IMR-90 (cell line): ENCODE measurements at regions not wholly inside any gene's neighbourhood (a gene's known extent, or its start where the extent isn't known, plus 50 kb on each side); places are given as distances from the start of the nearest gene placed in this dataset.

Source experiments
- ATAC-seq: fragments of 200-7000 bp; cut with Tn5 transposase; 2 replicates; pipeline ENCODE4 v1.9.1; 2020; ENCODE audit warnings: low read depth, mild to moderate bottlenecking, moderate library complexity
- BruUV-seq: library from RNA; stranded (reverse); fragments of 400-500 nt; replicated peaks from 2 replicates; lab custom pipeline; 2021; lab: Mats Ljungman, UMichigan
- CTCF ChIA-PET: fragments of 300-600 bp; formaldehyde crosslinking; extraction: SDS; loops from one replicate; lab custom pipeline; 2021; ENCODE audit warnings: antibody characterized with exemption; lab: Yijun Ruan, JAX
- POLR2A ChIA-PET: fragments of 300-600 bp; sonication (Branson Sonifier 250); formaldehyde crosslinking; loops from one replicate; lab custom pipeline; 2022; ENCODE audit warnings: antibody characterized with exemption; ENCODE audit not compliant: unreplicated experiment; lab: Charles Lee
- DNase-seq: peaks from one replicate; pipeline ENCODE4 v3.0.0; 2013
- H2AFZ ChIP-seq: replicated peaks from 2 replicates; pipeline ENCODE3; 2013; ENCODE audit warnings: low read length, mild to moderate bottlenecking; ENCODE audit not compliant: poor library complexity
- H2AK5ac ChIP-seq: 2 replicates; pipeline ENCODE4 v1.6.1; 2013; ENCODE audit warnings: low read depth, low read length, inconsistent platforms
- H2AK9ac ChIP-seq: replicated peaks from 2 replicates; pipeline ENCODE3; 2013; ENCODE audit warnings: mild to moderate bottlenecking, low read depth, low read length, moderate library complexity; ENCODE audit not compliant: poor library complexity
- H2BK120ac ChIP-seq: 2 replicates; pipeline ENCODE4 v1.6.1; 2013; ENCODE audit warnings: low read depth, low read length, inconsistent platforms
- H2BK15ac ChIP-seq: 3 replicates; pipeline ENCODE4 v1.6.1; 2013; ENCODE audit warnings: low read depth, low read length, inconsistent platforms
- H2BK20ac ChIP-seq: 2 replicates; pipeline ENCODE4 v1.6.1; 2013; ENCODE audit warnings: low read depth, mild to moderate bottlenecking, inconsistent platforms, low read length, moderate library complexity
- H2BK5ac ChIP-seq: 2 replicates; pipeline ENCODE4 v1.6.1; 2013; ENCODE audit warnings: mild to moderate bottlenecking, low read depth, low read length, inconsistent platforms; ENCODE audit not compliant: poor library complexity, severe bottlenecking
- H3K14ac ChIP-seq: replicated peaks from 2 replicates; pipeline ENCODE4 v1.6.1; 2013; ENCODE audit warnings: low read depth, low read length, inconsistent platforms
- H3K18ac ChIP-seq: 2 replicates; pipeline ENCODE4 v1.6.1; 2013; ENCODE audit warnings: low read depth, low read length, control low read depth
- H3K23ac ChIP-seq: 2 replicates; pipeline ENCODE4 v1.6.1; 2013; ENCODE audit warnings: low read depth, low read length, inconsistent platforms
- H3K27ac ChIP-seq: 2 replicates; pipeline ENCODE4 v1.5.1; 2013; ENCODE audit warnings: mild to moderate bottlenecking, control low read depth, low read length; ENCODE audit not compliant: insufficient read depth
- H3K27me3 ChIP-seq: 2 replicates; pipeline ENCODE4 v1.6.1; 2013; ENCODE audit warnings: low read length; ENCODE audit not compliant: control insufficient read depth, insufficient read depth
- H3K36me3 ChIP-seq: 2 replicates; pipeline ENCODE4 v1.6.1; 2013; ENCODE audit warnings: low read length, mixed read lengths; ENCODE audit not compliant: control insufficient read depth, insufficient read depth
- H3K4ac ChIP-seq: 2 replicates; pipeline ENCODE4 v1.6.1; 2013; ENCODE audit warnings: low read depth, low read length, inconsistent platforms
- H3K4me1 ChIP-seq: 2 replicates; pipeline ENCODE4 v1.6.1; 2013; ENCODE audit warnings: low read length, mixed read lengths; ENCODE audit not compliant: control insufficient read depth, insufficient read depth
- H3K4me2 ChIP-seq: 2 replicates; pipeline ENCODE4 v1.6.1; 2013; ENCODE audit warnings: low read depth, mild to moderate bottlenecking, control low read depth, low read length, moderate library complexity
- H3K4me3 ChIP-seq: 2 replicates; pipeline ENCODE4 v1.5.1; 2013; ENCODE audit warnings: low read depth, mild to moderate bottlenecking, control low read depth, low read length, moderate library complexity; ENCODE audit not compliant: insufficient read depth
- H3K56ac ChIP-seq: 2 replicates; pipeline ENCODE4 v1.6.1; 2013; ENCODE audit warnings: low read length, inconsistent platforms; ENCODE audit not compliant: insufficient read depth; ENCODE audit errors: extremely low read depth
- H3K79me1 ChIP-seq, 2 experiments: 2 replicates each; pipeline ENCODE4 v1.6.1; 2013; ENCODE audit warnings: low read length in 2 of 2, inconsistent platforms in 1 of 2, low read depth in 1 of 2
- H3K9ac ChIP-seq: 2 replicates; pipeline ENCODE4 v1.6.1; 2013; ENCODE audit warnings: low read depth, low read length, control low read depth
- H3K9me1 ChIP-seq: 2 replicates; pipeline ENCODE4 v1.6.1; 2013; ENCODE audit warnings: low read length, inconsistent platforms; ENCODE audit not compliant: insufficient read depth
- H3K9me3 ChIP-seq: 2 replicates; pipeline ENCODE4 v1.6.1; 2013; ENCODE audit warnings: low read length; ENCODE audit not compliant: control insufficient read depth, insufficient read depth
- H4K20me1 ChIP-seq: 2 replicates; pipeline ENCODE4 v1.6.1; 2013; ENCODE audit warnings: low read length, inconsistent platforms; ENCODE audit not compliant: insufficient read depth
- H4K5ac ChIP-seq: 2 replicates; pipeline ENCODE4 v1.6.1; 2013; ENCODE audit warnings: mild to moderate bottlenecking, low read depth, low read length, control low read depth
- H4K8ac ChIP-seq, 2 experiments: 2 replicates each; pipeline ENCODE4 v1.6.1; 2013; ENCODE audit warnings: low read depth in 2 of 2, low read length in 2 of 2, control low read depth in 1 of 2, inconsistent platforms in 1 of 2
- H4K91ac ChIP-seq: 2 replicates; pipeline ENCODE4 v1.6.1; 2013; ENCODE audit warnings: low read depth, low read length, inconsistent platforms; ENCODE audit not compliant: insufficient read depth
- CEBPB ChIP-seq: IDR thresholded peaks from 2 replicates; pipeline ENCODE4 v1.6.1; 2012; ENCODE audit warnings: low read depth, low read length, improper control_type of control experiment
- CHD1 ChIP-seq: IDR thresholded peaks from 2 replicates; pipeline ENCODE4 v1.6.1; 2012; ENCODE audit warnings: low read depth, low read length, improper control_type of control experiment
- CTCF ChIP-seq: conservative IDR thresholded peaks from 2 replicates; pipeline ENCODE4 v1.5.1; 2012; ENCODE audit warnings: mild to moderate bottlenecking, low read depth, low read length, improper control_type of control experiment
- ELK1 ChIP-seq: fragments of 150-350 bp; IDR thresholded peaks from 2 replicates; pipeline ENCODE4 v1.6.1; 2016; ENCODE audit warnings: low read depth, mild to moderate bottlenecking, low read length, moderate library complexity, borderline replicate concordance
- FOS ChIP-seq: fragments of 150-350 bp; IDR thresholded peaks from 2 replicates; pipeline ENCODE4 v1.6.1; 2016; ENCODE audit warnings: low read depth, low read length
- MAFK ChIP-seq: IDR thresholded peaks from 2 replicates; pipeline ENCODE4 v1.6.1; 2012; ENCODE audit warnings: low read depth, low read length, improper control_type of control experiment
- MAZ ChIP-seq: IDR thresholded peaks from 2 replicates; pipeline ENCODE4 v1.6.1; 2012; ENCODE audit warnings: low read depth, mild to moderate bottlenecking, low read length, improper control_type of control experiment, moderate library complexity, borderline replicate concordance
- MXI1 ChIP-seq: IDR thresholded peaks from 2 replicates; pipeline ENCODE4 v1.6.1; 2012; ENCODE audit warnings: low read depth, mild to moderate bottlenecking, low read length, moderate library complexity, borderline replicate concordance
- NFE2L2 ChIP-seq: fragments of 150-350 bp; IDR thresholded peaks from 2 replicates; pipeline ENCODE4 v1.6.1; 2016; ENCODE audit warnings: low read depth, mild to moderate bottlenecking, low read length
- POLR2A ChIP-seq: IDR thresholded peaks from 2 replicates; pipeline ENCODE4 v1.6.1; 2012; ENCODE audit warnings: mild to moderate bottlenecking, low read depth, low read length
- RAD21 ChIP-seq: IDR thresholded peaks from 2 replicates; pipeline ENCODE4 v1.6.1; 2012; ENCODE audit warnings: low read length, improper control_type of control experiment
- RCOR1 ChIP-seq: IDR thresholded peaks from 2 replicates; pipeline ENCODE4 v1.6.1; 2012; ENCODE audit warnings: mild to moderate bottlenecking, low read length, improper control_type of control experiment; ENCODE audit not compliant: insufficient replicate concordance
- RFX5 ChIP-seq: IDR thresholded peaks from 2 replicates; pipeline ENCODE4 v1.8.0; 2012; ENCODE audit warnings: low read depth, mild to moderate bottlenecking, low read length, moderate library complexity
- SMC3 ChIP-seq: fragments of 150-350 bp; IDR thresholded peaks from 2 replicates; pipeline ENCODE4 v1.6.1; 2016; ENCODE audit warnings: low read depth, mild to moderate bottlenecking, antibody characterized with exemption, low read length, moderate library complexity
- USF2 ChIP-seq: fragments of 150-350 bp; IDR thresholded peaks from 2 replicates; pipeline ENCODE4 v1.6.1; 2017; ENCODE audit warnings: mild to moderate bottlenecking, antibody characterized with exemption, low read length, low read depth
- WGBS, 2 experiments: methylation state at CpG; one replicate each; pipeline versions ENCODE4 v1.1.5 to v1.1.7; 2013; ENCODE audit warnings: missing lambda C conversion rate in 2 of 2; ENCODE audit not compliant: insufficient read length in 1 of 2; ENCODE audit errors: extremely low coverage in 2 of 2; 5-methylcytosine and 5-hydroxymethylcytosine counted together
- dilution Hi-C: fragments of 300-500 bp; cut with HindIII; formaldehyde crosslinking; loops from one replicate; pipeline ENCODE4 v1.14.3; 2018; ENCODE audit warnings: low sequenced_read_pairs; ENCODE audit not compliant: unreplicated experiment
- in situ Hi-C: fragments of 300-500 bp; cut with MboI; formaldehyde crosslinking; loops from 3 replicates; pipeline ENCODE4 v1.14.3; 2019; ENCODE audit warnings: low sequenced_read_pairs, inconsistent platforms, mixed read lengths
- intact Hi-C: fragments of 100-400 bp; cut with micrococcal nuclease; formaldehyde crosslinking; loops from 2 replicates; pipeline ENCODE4 v1.10.0; 2022

GRCh38 chr2:7999683-8000476, 682.0 kb upstream of the ID2 start:
- H2BK120ac ChIP-seq = no peak overlapping the region
- in situ Hi-C loops (loop anchor here (10.0 kb wide), 1 partner anchor 685 kb away; the partner anchor contains the start of gene ID2), dilution Hi-C loops (no loop called here), intact Hi-C loops (loop anchor here (5.0 to 10.0 kb wide), 2 partner anchors 682 to 765 kb away; partner anchors contain the start of gene ID2)
- no peak overlapping the region for H4K5ac ChIP-seq
- no peak overlapping the region for H3K9ac ChIP-seq
- 80% methylated on average over 9 of the region's 11 CpGs; no CpG with 5 or more reads in 1 of the 2 experiments for WGBS, 2 experiments
- H2BK20ac ChIP-seq = no peak overlapping the region
- BruUV-seq = no TSS peak
- H2BK5ac ChIP-seq = no peak overlapping the region
- H3K18ac ChIP-seq = no peak overlapping the region
- H3K4me2 ChIP-seq = no peak overlapping the region
- H4K20me1 ChIP-seq = no peaks in the 10 kb centered on the region
- ATAC-seq (no peak), DNase-seq (no peak)
- H2AK5ac ChIP-seq = no peak overlapping the region
- no peak overlapping the region for H4K8ac ChIP-seq
- H4K91ac ChIP-seq = no peak overlapping the region
- H3K56ac ChIP-seq = no peak overlapping the region
- H3K14ac ChIP-seq = no peak overlapping the region
- no peaks in the 10 kb centered on the region for H3K79me1 ChIP-seq
- POLR2A ChIA-PET = no interaction called here
- H2AK9ac ChIP-seq = no peak overlapping the region
- H3K9me1 ChIP-seq = peaks cover 1% of the 10 kb centered on the region; the same call in 1 of the 2 replicates
- H3K27me3 ChIP-seq = no peaks in the 10 kb centered on the region
- H3K4ac ChIP-seq = no peak overlapping the region
- no peak overlapping the region for H3K23ac ChIP-seq
- peak overlapping the region; percentile 59 for H2AFZ ChIP-seq
- H3K27ac ChIP-seq = no peak overlapping the region
- no peak overlapping the region for H3K4me3 ChIP-seq
- no peak overlapping the region for H2BK15ac ChIP-seq
- no peaks in the 10 kb centered on the region for H3K36me3 ChIP-seq
- CTCF ChIA-PET = interaction anchor here (0.5 to 0.6 kb wide), 2 partner anchors 15 to 353 kb away, joined by 3 read pairs; no protein-coding TSS in a partner anchor
- 0 out of 2 replicates have a peak, but pooled peaks cover 2% of the 10 kb centered on the region for H3K4me1 ChIP-seq
- H3K9me3 ChIP-seq = no peaks in the 10 kb centered on the region
- TF ChIP-seq RCOR1 (no peak), RFX5 (no peak), USF2 (no peak), CTCF (no peak), RAD21 (no peak), SMC3 (no peak), MAZ (no peak), MAFK (no peak), ELK1 (no peak), FOS (no peak), CEBPB (no peak), POLR2A (no peak), MXI1 (no peak), CHD1 (no peak), NFE2L2 (no peak)
